ENCODE measurements at regions not wholly inside any gene's neighbourhood (a gene's known extent, or its start where the extent isn't known, plus 50 kb on each side); places are given as distances from the start of the nearest gene placed in this dataset.

DNA sequence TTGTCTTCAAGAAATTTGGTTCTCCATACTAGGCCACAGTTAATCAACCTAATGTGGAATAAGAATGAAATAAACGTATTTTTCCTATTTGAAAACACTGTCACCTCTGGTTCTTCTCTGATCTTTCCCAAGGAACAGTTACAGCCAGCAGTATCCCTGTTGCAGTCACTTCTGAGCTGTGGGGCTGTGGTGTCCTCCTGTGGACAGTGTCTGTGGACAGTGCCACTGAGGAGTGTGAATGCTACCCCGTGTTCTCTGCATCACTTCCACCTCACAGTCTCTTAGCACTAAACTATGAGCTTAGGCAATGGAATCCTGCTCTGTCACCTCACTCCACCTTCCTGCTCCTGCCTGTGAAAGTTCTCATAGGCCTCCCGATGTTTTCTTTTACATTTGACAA is 817.5 kb downstream of the VGLL3 start:
- no peak for FAIRE-seq
- no peak overlapping the region for H3K4me2 ChIP-seq (ENCODE audit: control insufficient read depth, insufficient read depth)
- H4K20me1 ChIP-seq (ENCODE audit: control insufficient read depth, insufficient read depth): no peaks in the 10 kb centered on the region
- ChIA-PET CTCF (interaction anchor here (0.5 kb wide), 1 partner anchor 463 kb away, joined by 3 read pairs; no protein-coding TSS in a partner anchor), SMC1A (ENCODE audit: uncharacterized antibody, unreplicated experiment) (no interaction called here), POLR2A (no interaction called here), RAD21 (ENCODE audit: unreplicated experiment) (interaction anchor here (0.9 kb wide), 1 partner anchor 31 kb away, joined by 3 read pairs; no protein-coding TSS in a partner anchor)
- intact Hi-C loops (cut with micrococcal nuclease; ENCODE audit: unreplicated experiment) (no loop called here), in situ Hi-C loops (cut with MboI) (no loop called here)
- ATAC-seq: no peak
- H2AFZ ChIP-seq (ENCODE audit: control insufficient read depth, low read depth, low read length): no peak overlapping the region
- no TSS peak for BruUV-seq (replicated peaks)
- no peaks in the 10 kb centered on the region for H3K9me3 ChIP-seq (replicated peaks; ENCODE audit: control insufficient read depth, insufficient read depth, low read length)
- H3K4me3 ChIP-seq: no peak overlapping the region
- no peaks in the 10 kb centered on the region for H3K4me1 ChIP-seq (ENCODE audit: control insufficient read depth, insufficient read depth, low read length)
- H3K27ac ChIP-seq (ENCODE audit: control insufficient read depth, insufficient read depth): no peak overlapping the region
- TF ChIP-seq SMAD1 (IDR thresholded peaks at IDR 0.05; ENCODE audit: low read depth, partially characterized antibody): no peak
- TF ChIP-seq SIX5 (IDR thresholded peaks at IDR 0.05; ENCODE audit: low read depth, low read length, severe bottlenecking): no peak
- TF ChIP-seq POLR2AphosphoS2 (IDR thresholded peaks at IDR 0.05; ENCODE audit: low read depth, low read length): no peak
- no peak for TF ChIP-seq POLR2A (IDR thresholded peaks at IDR 0.05; ENCODE audit: low read depth, low read length)
- TF ChIP-seq EZH2 (IDR thresholded peaks at IDR 0.05; ENCODE audit: borderline replicate concordance, control insufficient read depth, low read depth, low read length): no peak
- no peak for TF ChIP-seq WRNIP1 (IDR thresholded peaks at IDR 0.05; ENCODE audit: borderline replicate concordance, low read depth, low read length)
- no peak for TF ChIP-seq MTA2 (IDR thresholded peaks at IDR 0.05; ENCODE audit: low read depth)
- TF ChIP-seq ASH2L (IDR thresholded peaks at IDR 0.05; ENCODE audit: borderline replicate concordance, low read depth): no peak
- TF ChIP-seq, protein P1, sequence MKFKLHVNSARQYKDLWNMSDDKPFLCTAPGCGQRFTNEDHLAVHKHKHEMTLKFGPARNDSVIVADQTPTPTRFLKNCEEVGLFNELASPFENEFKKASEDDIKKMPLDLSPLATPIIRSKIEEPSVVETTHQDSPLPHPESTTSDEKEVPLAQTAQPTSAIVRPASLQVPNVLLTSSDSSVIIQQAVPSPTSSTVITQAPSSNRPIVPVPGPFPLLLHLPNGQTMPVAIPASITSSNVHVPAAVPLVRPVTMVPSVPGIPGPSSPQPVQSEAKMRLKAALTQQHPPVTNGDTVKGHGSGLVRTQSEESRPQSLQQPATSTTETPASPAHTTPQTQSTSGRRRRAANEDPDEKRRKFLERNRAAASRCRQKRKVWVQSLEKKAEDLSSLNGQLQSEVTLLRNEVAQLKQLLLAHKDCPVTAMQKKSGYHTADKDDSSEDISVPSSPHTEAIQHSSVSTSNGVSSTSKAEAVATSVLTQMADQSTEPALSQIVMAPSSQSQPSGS (IDR thresholded peaks at IDR 0.05; ENCODE audit: low read length): no peak
- TF ChIP-seq BMI1 (IDR thresholded peaks at IDR 0.05; ENCODE audit: borderline replicate concordance): no peak
- no peak for TF ChIP-seq ZNF207 (IDR thresholded peaks at IDR 0.05; ENCODE audit: borderline replicate concordance)
- no peak for TF ChIP-seq RBBP5 (conservative IDR thresholded peaks at IDR 0.05)
- TF ChIP-seq, protein P2, sequence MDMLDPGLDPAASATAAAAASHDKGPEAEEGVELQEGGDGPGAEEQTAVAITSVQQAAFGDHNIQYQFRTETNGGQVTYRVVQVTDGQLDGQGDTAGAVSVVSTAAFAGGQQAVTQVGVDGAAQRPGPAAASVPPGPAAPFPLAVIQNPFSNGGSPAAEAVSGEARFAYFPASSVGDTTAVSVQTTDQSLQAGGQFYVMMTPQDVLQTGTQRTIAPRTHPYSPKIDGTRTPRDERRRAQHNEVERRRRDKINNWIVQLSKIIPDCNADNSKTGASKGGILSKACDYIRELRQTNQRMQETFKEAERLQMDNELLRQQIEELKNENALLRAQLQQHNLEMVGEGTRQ (IDR thresholded peaks at IDR 0.05; ENCODE audit: borderline replicate concordance, low read depth, low read length): no peak
- TF ChIP-seq FOS (IDR thresholded peaks at IDR 0.05; ENCODE audit: borderline replicate concordance, extremely low read depth, insufficient read length): no peak
- TF ChIP-seq FOXK2 (IDR thresholded peaks at IDR 0.05): no peak
- no peak for TF ChIP-seq JUNB (IDR thresholded peaks at IDR 0.05)
- no peaks in the 10 kb centered on the region for H3K27me3 ChIP-seq (replicated peaks in 1 of 2; ENCODE audit: control insufficient read depth in 2 of 2, insufficient read depth in 2 of 2, low read length in 1 of 2)
- no peaks in the 10 kb centered on the region for H3K79me2 ChIP-seq (ENCODE audit: control insufficient read depth, insufficient read depth, low read length)
- WGBS (ENCODE audit: insufficient coverage, insufficient replicate concordance, low lambda C conversion rate, missing lambda C conversion rate): 32% methylated on average over 3 of the region's 3 CpGs
- H3K36me3 ChIP-seq (ENCODE audit: control insufficient read depth in 2 of 2, insufficient read depth in 2 of 2, low read length in 1 of 2): no peaks in the 10 kb centered on the region
- DNase-seq (ENCODE audit: low read depth, low spot score): no peak
- no peak overlapping the region for H3K9ac ChIP-seq (ENCODE audit: control insufficient read depth, insufficient read depth, low read length)
